ENCODE measurements at regions not wholly inside any gene's neighbourhood (a gene's known extent, or its start where the extent isn't known, plus 50 kb on each side); places are given as distances from the start of the nearest gene placed in this dataset.
A peak's percentile ranks its signal among the peaks of the same experiment; 100 is the strongest.

DNA sequence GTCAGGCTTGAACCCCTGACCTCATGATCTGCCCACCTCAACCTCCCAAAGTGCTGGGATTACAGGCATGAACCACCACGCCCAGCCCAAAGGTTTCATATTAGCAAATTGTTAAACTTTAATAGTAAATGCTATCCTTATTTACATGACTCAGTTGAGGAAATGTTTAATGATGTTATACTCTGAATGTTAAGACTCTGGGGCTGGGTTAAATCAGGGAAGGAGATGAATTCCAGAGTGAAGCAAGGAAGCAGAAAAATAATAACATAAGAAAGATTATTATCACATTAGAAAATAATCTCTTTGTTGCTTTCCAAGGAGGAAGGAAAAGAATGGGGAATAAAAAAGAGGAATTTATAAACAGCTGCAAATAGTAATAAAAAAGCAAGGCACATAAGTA, 105.3 kb downstream of the PTGS2 start:
- TF ChIP-seq CTCF (IDR thresholded peaks at IDR 0.05; ENCODE audit: insufficient read depth, low read depth, low read length, missing control alignments) = no peak
- DNase-seq (ENCODE audit: low read depth) = no peak
- no peak overlapping the region for H3K4me3 ChIP-seq (ENCODE audit: low read length)

- no peak for TF ChIP-seq CTCF (IDR thresholded peaks at IDR 0.05; ENCODE audit: insufficient read depth, low read depth, low read length, missing control alignments)
- H3K4me3 ChIP-seq (ENCODE audit: low read length) = no peak overlapping the region
- DNase-seq (ENCODE audit: low read depth) = no peak
Observed at GRCh38 chr1:186572509-186572908, 107.7 kb downstream of the PTGS2 start.

DNA sequence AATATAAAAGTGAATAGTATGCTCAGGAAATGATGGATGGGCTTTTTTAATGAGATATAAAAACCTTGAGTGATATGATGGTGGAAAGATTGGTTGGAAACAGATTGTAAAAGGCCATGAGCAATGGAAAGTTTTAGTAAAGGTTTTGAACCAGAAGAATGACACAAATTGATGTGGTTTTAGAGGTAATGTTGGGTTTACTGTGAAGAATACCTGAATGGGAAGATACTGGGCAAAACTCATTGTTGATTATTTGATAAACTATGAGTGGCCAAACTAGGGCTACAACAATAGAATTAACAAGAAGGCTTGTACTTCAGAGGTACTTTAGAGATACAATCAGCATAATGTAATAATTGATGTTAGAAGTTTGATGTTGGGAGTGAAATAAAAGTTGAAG, 108.5 kb downstream of the PTGS2 start:
- TF ChIP-seq CTCF (IDR thresholded peaks at IDR 0.05; ENCODE audit: insufficient read depth, low read depth, low read length, missing control alignments) = no peak
- no peak overlapping the region for H3K4me3 ChIP-seq (ENCODE audit: low read length)
- no peak for DNase-seq (ENCODE audit: low read depth)

- H3K4me3 ChIP-seq (ENCODE audit: low read length) = no peak overlapping the region
- DNase-seq (ENCODE audit: low read depth) = peak; percentile 44
- TF ChIP-seq CTCF (IDR thresholded peaks at IDR 0.05; ENCODE audit: insufficient read depth, low read depth, low read length, missing control alignments) = no peak
Observed at GRCh38 chr1:186569856-186570255, 108.9 kb upstream of the PDC start.

GRCh38 chr1:186568221-186568620, 107.3 kb upstream of the PDC start:
- no peak for TF ChIP-seq CTCF (IDR thresholded peaks at IDR 0.05; ENCODE audit: insufficient read depth, low read depth, low read length, missing control alignments)
- DNase-seq (ENCODE audit: low read depth) = peak; percentile 56
- H3K4me3 ChIP-seq (ENCODE audit: low read length) = no peak overlapping the region

DNA sequence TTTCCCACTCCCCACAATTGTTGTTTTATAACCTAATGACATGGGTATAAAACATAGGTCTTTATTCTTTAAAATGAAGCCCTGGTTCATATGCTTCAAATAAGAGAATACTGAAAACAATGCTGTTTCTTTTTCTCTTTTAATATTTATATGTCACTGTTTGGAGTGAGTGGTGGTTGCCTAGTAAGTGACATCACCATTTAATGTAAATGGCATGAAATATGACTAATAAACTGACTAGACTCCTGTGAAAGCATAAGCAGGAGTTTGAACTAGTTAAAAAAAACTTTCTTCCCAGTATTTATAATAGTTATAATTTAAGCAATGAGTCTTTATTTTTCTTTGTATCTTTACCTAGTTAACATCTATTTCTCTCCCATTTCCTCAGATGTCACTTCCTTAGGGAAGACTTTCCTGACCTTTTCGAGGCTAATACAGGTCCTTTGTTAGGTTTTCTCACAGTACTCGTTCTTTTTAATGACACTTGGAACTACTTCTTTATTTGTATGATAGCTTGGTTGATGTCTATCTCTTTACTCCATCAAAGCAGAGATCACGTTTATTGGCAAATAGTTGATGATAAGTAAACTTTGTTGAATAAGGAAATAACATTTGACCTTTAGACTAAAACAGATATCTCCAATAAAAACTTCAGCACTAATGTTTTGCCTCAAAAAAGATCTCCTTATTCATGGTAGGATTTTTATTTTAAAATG, 105.4 kb upstream of the PDC start:
- H3K4me3 ChIP-seq (ENCODE audit: low read length) = no peak overlapping the region
- TF ChIP-seq CTCF (IDR thresholded peaks at IDR 0.05; ENCODE audit: insufficient read depth, low read depth, low read length, missing control alignments) = no peak
- DNase-seq (ENCODE audit: low read depth) = peak; percentile 76

GRCh38 chr1:186564582-186564981, 103.7 kb upstream of the PDC start:
- TF ChIP-seq CTCF (IDR thresholded peaks at IDR 0.05; ENCODE audit: insufficient read depth, low read depth, low read length, missing control alignments) = no peak
- no peak for DNase-seq (ENCODE audit: low read depth)
- H3K4me3 ChIP-seq (ENCODE audit: low read length) = no peak overlapping the region
